Osteocyte (in vitro differentiated cells): ENCODE measurements at regions not wholly inside any gene's neighbourhood (a gene's known extent, or its start where the extent isn't known, plus 50 kb on each side); places are given as distances from the start of the nearest gene placed in this dataset.

Experiments
- DNase-seq: peaks from one replicate; pipeline ENCODE4 v3.0.0; 2021; ENCODE audit warnings: mixed read lengths; ENCODE audit not compliant: unreplicated experiment; ENCODE audit errors: extremely low spot score
- H3K27ac Mint-ChIP-seq: one replicate; pipeline ENCODE4 v1.8.0; 2021; ENCODE audit warnings: mild to moderate bottlenecking, mixed read lengths; ENCODE audit not compliant: unreplicated experiment
- H3K27me3 Mint-ChIP-seq: one replicate; pipeline ENCODE4 v1.8.0; 2021; ENCODE audit warnings: mixed read lengths; ENCODE audit not compliant: unreplicated experiment
- H3K36me3 Mint-ChIP-seq: one replicate; pipeline ENCODE4 v1.8.0; 2021; ENCODE audit warnings: mixed read lengths; ENCODE audit not compliant: unreplicated experiment
- H3K4me1 Mint-ChIP-seq: one replicate; pipeline ENCODE4 v1.8.0; 2021; ENCODE audit warnings: mixed read lengths; ENCODE audit not compliant: unreplicated experiment
- H3K4me3 Mint-ChIP-seq: one replicate; pipeline ENCODE4 v1.8.0; 2021; ENCODE audit warnings: mild to moderate bottlenecking, moderate library complexity, mixed read lengths; ENCODE audit not compliant: unreplicated experiment
- H3K9me3 Mint-ChIP-seq: one replicate; pipeline ENCODE4 v1.8.0; 2021; ENCODE audit warnings: mixed read lengths; ENCODE audit not compliant: unreplicated experiment
- TF ChIP-seq, protein P1 (sequence below): fragments of 200-600 bp; sonication (generic); IDR thresholded peaks from 2 replicates; pipeline ENCODE4 v1.5.0; 2021; ENCODE audit warnings: antibody characterized with exemption, mild to moderate bottlenecking, moderate library complexity

GRCh38 chr20:24096264-24096663, 107.7 kb upstream of the GGTLC1 start:
- Mint-ChIP-seq H3K9me3 (no peaks in the 10 kb centered on the region), H3K4me1 (peaks cover 12% of the 10 kb centered on the region), H3K27ac (no peak overlapping the region), H3K27me3 (no peaks in the 10 kb centered on the region), H3K4me3 (no peak overlapping the region), H3K36me3 (no peaks in the 10 kb centered on the region)
- TF ChIP-seq, protein P1, sequence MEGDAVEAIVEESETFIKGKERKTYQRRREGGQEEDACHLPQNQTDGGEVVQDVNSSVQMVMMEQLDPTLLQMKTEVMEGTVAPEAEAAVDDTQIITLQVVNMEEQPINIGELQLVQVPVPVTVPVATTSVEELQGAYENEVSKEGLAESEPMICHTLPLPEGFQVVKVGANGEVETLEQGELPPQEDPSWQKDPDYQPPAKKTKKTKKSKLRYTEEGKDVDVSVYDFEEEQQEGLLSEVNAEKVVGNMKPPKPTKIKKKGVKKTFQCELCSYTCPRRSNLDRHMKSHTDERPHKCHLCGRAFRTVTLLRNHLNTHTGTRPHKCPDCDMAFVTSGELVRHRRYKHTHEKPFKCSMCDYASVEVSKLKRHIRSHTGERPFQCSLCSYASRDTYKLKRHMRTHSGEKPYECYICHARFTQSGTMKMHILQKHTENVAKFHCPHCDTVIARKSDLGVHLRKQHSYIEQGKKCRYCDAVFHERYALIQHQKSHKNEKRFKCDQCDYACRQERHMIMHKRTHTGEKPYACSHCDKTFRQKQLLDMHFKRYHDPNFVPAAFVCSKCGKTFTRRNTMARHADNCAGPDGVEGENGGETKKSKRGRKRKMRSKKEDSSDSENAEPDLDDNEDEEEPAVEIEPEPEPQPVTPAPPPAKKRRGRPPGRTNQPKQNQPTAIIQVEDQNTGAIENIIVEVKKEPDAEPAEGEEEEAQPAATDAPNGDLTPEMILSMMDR: no peak
- no peak for DNase-seq

DNA sequence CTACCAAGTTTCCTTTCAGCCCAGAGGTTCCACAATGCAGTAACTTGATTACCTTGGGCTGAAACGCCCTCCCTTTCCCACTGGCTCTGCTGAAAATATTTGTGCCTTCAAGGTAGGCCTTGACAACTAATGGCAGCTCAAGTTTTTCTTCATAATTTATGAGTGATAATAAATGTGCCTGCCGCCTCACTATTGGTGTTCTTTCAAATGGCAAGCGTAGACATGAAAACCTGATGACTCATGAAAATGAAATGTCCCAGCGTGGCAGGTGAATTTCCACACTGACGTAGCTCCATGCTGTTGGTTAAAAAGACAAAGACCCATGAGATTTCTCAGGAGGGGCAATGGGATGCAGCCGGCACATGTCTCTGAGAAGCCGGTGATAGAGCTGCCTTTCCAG, 107.2 kb upstream of the GGTLC1 start:
- Mint-ChIP-seq H3K9me3 (no peaks in the 10 kb centered on the region), H3K4me3 (no peak overlapping the region), H3K4me1 (peaks cover 12% of the 10 kb centered on the region), H3K27ac (no peak overlapping the region), H3K36me3 (no peaks in the 10 kb centered on the region), H3K27me3 (no peaks in the 10 kb centered on the region)
- no peak for DNase-seq
- TF ChIP-seq, protein P1: no peak

DNA sequence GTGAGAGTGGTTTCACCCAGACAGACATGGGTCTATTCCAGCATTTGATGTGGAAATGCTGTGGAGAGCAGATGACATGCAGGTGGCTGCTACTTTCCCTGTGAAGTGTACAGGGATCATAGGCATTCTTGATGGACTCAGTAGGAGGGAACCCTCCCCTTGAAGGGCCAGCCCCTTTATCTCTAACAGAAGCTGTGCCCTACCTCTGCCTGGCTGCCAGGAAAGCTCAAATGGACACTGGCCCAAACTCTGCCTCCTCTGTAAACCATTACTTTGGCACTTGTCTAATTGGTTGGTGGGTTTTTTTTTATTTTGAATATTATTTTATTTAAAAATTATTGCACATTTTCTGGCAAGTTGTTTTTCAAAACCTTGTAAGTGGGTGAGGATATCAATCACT, 106.7 kb upstream of the GGTLC1 start:
- Mint-ChIP-seq H3K4me3 (no peak overlapping the region), H3K36me3 (no peaks in the 10 kb centered on the region), H3K4me1 (peaks cover 10% of the 10 kb centered on the region), H3K27me3 (no peaks in the 10 kb centered on the region), H3K27ac (no peak overlapping the region), H3K9me3 (no peaks in the 10 kb centered on the region)
- TF ChIP-seq, protein P1: no peak
- DNase-seq: no peak

DNA sequence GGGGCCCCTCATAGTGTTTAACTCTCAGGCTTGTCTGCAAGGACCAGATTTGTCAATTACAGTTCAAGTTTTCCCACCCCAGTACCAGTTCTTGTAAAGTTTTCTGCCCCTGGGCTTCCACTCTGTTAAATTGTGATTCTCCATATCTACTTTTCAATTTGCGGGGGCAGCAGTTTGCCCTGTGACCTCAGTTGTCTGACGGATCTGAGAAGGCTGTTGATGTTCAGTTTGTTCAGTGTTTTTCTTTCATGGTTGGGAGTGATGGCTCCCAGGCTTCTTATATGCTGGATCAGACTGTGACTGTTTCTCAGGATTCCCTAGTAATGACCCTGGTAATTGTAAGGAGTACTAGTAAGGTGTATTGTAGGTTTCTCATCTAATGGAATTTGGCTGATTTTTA, 101.0 kb upstream of the GGTLC1 start:
- peaks cover 5% of the 10 kb centered on the region for H3K27me3 Mint-ChIP-seq
- H3K4me1 Mint-ChIP-seq: no peaks in the 10 kb centered on the region
- TF ChIP-seq, protein P1: no peak
- H3K27ac Mint-ChIP-seq: no peak overlapping the region
- no peaks in the 10 kb centered on the region for H3K9me3 Mint-ChIP-seq
- no peak for DNase-seq
- H3K4me3 Mint-ChIP-seq: no peak overlapping the region
- H3K36me3 Mint-ChIP-seq: no peaks in the 10 kb centered on the region

GRCh38 chr20:24086121-24086520, 97.5 kb upstream of the GGTLC1 start:
- Mint-ChIP-seq H3K27me3 (peaks cover 5% of the 10 kb centered on the region), H3K9me3 (no peaks in the 10 kb centered on the region), H3K36me3 (no peaks in the 10 kb centered on the region), H3K4me3 (no peak overlapping the region), H3K27ac (no peak overlapping the region), H3K4me1 (no peaks in the 10 kb centered on the region)
- TF ChIP-seq, protein P1: no peak
- DNase-seq: no peak
